Sigmoid colon (tissue), 6 donors: ENCODE measurements at regions not wholly inside any gene's neighbourhood (a gene's known extent, or its start where the extent isn't known, plus 50 kb on each side); places are given as distances from the start of the nearest gene placed in this dataset.

Source experiments
- DNase-seq: peaks from one replicate; pipeline ENCODE4 v3.0.0-alpha.2; 2019
- H3K27ac ChIP-seq, 4 donors: fragments of 200-600 bp; sonication (generic); one replicate each; pipeline ENCODE4 v1.5.1; 2016 to 2019; ENCODE audit warnings: mild to moderate bottlenecking in 1 of 4
- H3K27me3 ChIP-seq, 3 donors: fragments of 200-600 bp; sonication (generic); one replicate each; pipeline ENCODE4 v1.5.1; 2019; ENCODE audit warnings: mild to moderate bottlenecking in 1 of 3
- H3K36me3 ChIP-seq, 4 donors: fragments of 200-600 bp; sonication (generic); one replicate each; pipeline ENCODE4 v1.5.1; 2016 to 2019
- H3K4me1 ChIP-seq, 4 donors: fragments of 200-600 bp; sonication (generic); one replicate each; pipeline ENCODE4 v1.5.1; 2017 to 2019
- H3K4me3 ChIP-seq, 4 donors: fragments of 200-600 bp; sonication (generic); one replicate each; pipeline ENCODE4 v1.5.1; 2017 to 2019; ENCODE audit warnings: mild to moderate bottlenecking in 2 of 4, moderate library complexity in 1 of 4
- H3K9me3 ChIP-seq, 4 donors: fragments of 200-600 bp in 3 of 4; sonication (generic) in 3 of 4; one replicate each; pipeline versions ENCODE4 v1.5.1 to v1.6.1; 2013 to 2019
- EP300 ChIP-seq, 4 donors: sonication (generic); formaldehyde crosslinking; IDR thresholded peaks; one replicate each; pipeline ENCODE4 v1.6.1; 2017; ENCODE audit warnings: antibody characterized with exemption in 4 of 4
- POLR2A ChIP-seq, 2 donors: fragments of 450-650 bp; IDR thresholded peaks; one replicate each; pipeline ENCODE4 v1.6.1; 2016; ENCODE audit warnings: antibody characterized with exemption in 2 of 2, mild to moderate bottlenecking in 2 of 2, moderate library complexity in 2 of 2
- POLR2AphosphoS5 ChIP-seq, 4 donors: sonication (generic); formaldehyde crosslinking; IDR thresholded peaks; one replicate each; pipeline ENCODE4 v1.6.1; 2017; ENCODE audit warnings: antibody characterized with exemption in 4 of 4
- WGBS, 2 donors: extraction: QIAGEN DNeasy Blood & Tissue Kit; methylation state at CpG; one replicate each; pipeline ENCODE4 v1.1.7; 2013; 5-methylcytosine and 5-hydroxymethylcytosine counted together
- intact Hi-C: fragments of 100-400 bp; cut with DNase I; formaldehyde crosslinking; loops from one replicate; pipeline ENCODE4 v1.15.1; 2023
- TF ChIP-seq, protein P1 (sequence below), 4 experiments: fragments of 450-650 bp in 3 of 4; fragments of 200-600 bp in 1 of 4; IDR thresholded peaks; one replicate each; pipeline ENCODE4 v1.5.1; 2016 to 2019; ENCODE audit warnings: antibody characterized with exemption in 4 of 4, mild to moderate bottlenecking in 3 of 4, moderate library complexity in 2 of 4
- donor health status: healthy with polysubstance abuse.
- donor health status: healthy.

DNA sequence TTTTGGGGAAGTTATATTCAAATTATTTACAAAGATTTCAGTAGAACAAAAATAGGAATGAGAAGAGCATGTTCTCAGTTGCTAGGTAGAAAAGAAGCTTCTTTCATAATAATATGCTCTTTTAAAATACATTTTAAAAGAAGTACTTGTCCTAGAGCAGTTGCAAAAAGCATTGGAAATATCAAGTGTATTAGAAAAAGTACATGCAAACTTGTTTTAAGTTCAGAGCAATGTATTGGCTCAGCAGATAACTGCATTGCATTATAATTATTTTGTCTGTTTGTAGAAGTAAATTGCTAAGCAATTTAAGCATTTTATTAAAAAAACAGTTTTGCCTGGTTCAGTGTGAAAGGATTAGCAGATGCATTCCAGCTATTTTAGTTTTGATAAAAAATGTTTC is 806.4 kb downstream of the USP25 start:
- H3K9me3 ChIP-seq, result no peaks in the 10 kb centered on the region
- peaks cover 0 to 14% (median 9%) of the 10 kb centered on the region in 4 donors for H3K4me1 ChIP-seq
- H3K27me3 ChIP-seq, result no peaks in the 10 kb centered on the region
- DNase-seq, result no peak
- peak overlapping the region; percentile 75 to 79 (median 78) for H3K27ac ChIP-seq
- TF ChIP-seq EP300 (IDR thresholded peaks at IDR 0.05) (no peak), POLR2AphosphoS5 (IDR thresholded peaks at IDR 0.05) (no peak), POLR2A (IDR thresholded peaks at IDR 0.05) (no peak)
- TF ChIP-seq, protein P1, sequence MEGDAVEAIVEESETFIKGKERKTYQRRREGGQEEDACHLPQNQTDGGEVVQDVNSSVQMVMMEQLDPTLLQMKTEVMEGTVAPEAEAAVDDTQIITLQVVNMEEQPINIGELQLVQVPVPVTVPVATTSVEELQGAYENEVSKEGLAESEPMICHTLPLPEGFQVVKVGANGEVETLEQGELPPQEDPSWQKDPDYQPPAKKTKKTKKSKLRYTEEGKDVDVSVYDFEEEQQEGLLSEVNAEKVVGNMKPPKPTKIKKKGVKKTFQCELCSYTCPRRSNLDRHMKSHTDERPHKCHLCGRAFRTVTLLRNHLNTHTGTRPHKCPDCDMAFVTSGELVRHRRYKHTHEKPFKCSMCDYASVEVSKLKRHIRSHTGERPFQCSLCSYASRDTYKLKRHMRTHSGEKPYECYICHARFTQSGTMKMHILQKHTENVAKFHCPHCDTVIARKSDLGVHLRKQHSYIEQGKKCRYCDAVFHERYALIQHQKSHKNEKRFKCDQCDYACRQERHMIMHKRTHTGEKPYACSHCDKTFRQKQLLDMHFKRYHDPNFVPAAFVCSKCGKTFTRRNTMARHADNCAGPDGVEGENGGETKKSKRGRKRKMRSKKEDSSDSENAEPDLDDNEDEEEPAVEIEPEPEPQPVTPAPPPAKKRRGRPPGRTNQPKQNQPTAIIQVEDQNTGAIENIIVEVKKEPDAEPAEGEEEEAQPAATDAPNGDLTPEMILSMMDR (IDR thresholded peaks at IDR 0.05), result no peak
- peak overlapping the region in 2 of 4 donors; percentile 40 to 42 for H3K4me3 ChIP-seq
- intact Hi-C loops, result loop anchor here (10.0 kb wide), 2 partner anchors 49 to 111 kb away; no protein-coding TSS in a partner anchor
- no peaks in the 10 kb centered on the region for H3K36me3 ChIP-seq

DNA sequence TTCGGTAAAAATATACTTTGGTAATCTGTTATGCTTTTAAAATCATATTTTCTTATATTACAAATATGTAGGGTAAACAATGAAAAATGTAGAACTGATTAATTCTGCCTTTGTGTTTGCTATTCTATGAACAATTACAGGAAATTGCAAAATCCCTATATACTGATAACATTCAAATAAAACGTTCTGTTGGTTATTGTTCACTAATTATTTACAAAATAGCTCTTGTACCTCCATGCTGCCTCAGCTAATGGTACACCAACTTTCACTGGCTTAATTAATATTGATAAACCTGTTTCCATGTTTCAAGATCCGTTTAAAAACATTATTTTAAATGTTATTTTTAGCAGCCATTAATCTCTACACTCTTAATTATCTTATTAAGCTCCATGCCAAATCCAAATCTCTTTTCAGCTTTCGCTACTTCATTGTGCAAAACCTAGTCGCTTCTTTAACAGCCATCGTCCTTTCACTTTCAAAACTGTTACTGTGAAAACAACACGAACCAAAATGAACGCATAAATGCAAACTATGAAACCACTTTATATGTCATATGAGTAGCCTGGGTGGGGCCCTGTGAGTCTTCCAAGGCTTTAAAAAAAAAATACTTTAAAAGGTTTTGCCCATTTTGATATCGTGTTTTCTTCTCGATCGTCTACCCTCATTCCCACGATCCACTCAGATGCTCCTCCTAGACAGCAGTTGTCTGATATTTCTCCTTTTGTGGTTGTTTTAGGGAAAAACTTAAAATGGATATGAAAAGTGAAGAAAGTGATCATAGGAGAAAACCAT is 807.1 kb downstream of the USP25 start:
- H3K27me3 ChIP-seq, result no peaks in the 10 kb centered on the region
- no peak for TF ChIP-seq POLR2A (IDR thresholded peaks at IDR 0.05)
- no peaks in the 10 kb centered on the region for H3K36me3 ChIP-seq
- WGBS, 2 donors, result 77 to 82% methylated on average over 12 of the region's 12 CpGs
- H3K4me1 ChIP-seq, result peaks cover 0 to 14% (median 9%) of the 10 kb centered on the region in 4 donors
- peak overlapping the region; percentile 5 to 42 (median 32) for H3K4me3 ChIP-seq
- DNase-seq, result no peak
- intact Hi-C loops, result loop anchor here (10.0 kb wide), 2 partner anchors 48 to 112 kb away; no protein-coding TSS in a partner anchor
- peak overlapping the region; percentile 32 to 78 (median 46) for H3K27ac ChIP-seq
- H3K9me3 ChIP-seq, result no peaks in the 10 kb centered on the region

DNA sequence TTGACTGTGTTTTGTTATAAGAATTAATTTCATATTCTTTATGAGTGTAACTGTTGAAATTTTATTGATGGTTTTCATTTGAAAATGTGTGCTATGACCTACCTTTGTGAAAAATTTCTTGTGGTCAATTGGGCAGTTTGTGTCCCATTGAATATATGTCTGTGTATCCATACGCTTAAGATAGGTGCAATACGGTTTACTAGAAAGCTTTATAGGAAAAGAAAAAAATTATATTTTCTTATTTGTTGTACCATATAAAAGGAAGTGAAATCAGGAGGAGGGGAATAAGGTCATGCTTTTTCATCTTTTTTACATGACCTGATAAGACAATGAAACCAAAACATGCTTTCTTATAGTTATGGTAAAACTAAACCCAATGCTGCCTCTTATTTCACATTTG is 807.7 kb downstream of the USP25 start:
- no peak for TF ChIP-seq POLR2A (IDR thresholded peaks at IDR 0.05)
- TF ChIP-seq, protein P1 (IDR thresholded peaks at IDR 0.05), result no peak
- TF ChIP-seq POLR2AphosphoS5 (IDR thresholded peaks at IDR 0.05), result no peak
- no peak for TF ChIP-seq EP300 (IDR thresholded peaks at IDR 0.05)
- Histone ChIP-seq H3K4me1 (peaks cover 0 to 14% (median 9%) of the 10 kb centered on the region in 4 donors), H3K4me3 (peak overlapping the region in 2 of 4 donors; percentile 3 to 42), H3K36me3 (no peaks in the 10 kb centered on the region), H3K27ac (peak overlapping the region in 3 of 4 donors; percentile 32 to 78 (median 53)), H3K27me3 (no peaks in the 10 kb centered on the region), H3K9me3 (no peaks in the 10 kb centered on the region)
- WGBS, 2 donors, result 88 to 91% methylated on average over 2 of the region's 2 CpGs
- no peak for DNase-seq
- intact Hi-C loops, result loop anchor here (10.0 kb wide), 2 partner anchors 47 to 113 kb away; no protein-coding TSS in a partner anchor

DNA sequence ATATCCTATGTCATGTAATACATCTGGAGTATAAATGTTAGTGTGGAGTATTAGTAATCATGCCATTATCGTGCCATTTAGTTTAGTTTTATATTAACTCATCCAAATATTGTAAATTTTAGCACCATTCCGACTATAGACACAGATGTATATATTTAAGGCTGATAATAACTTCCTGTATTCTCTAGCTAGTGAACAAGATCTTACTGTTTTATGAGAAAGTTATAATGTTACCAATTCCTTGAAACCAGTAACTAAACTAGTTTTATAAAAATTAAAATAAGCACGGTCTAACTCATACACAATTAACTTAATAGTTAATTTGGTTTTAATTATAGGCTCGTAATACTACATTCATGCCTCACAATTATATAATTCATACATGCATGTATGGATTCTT is 808.6 kb downstream of the USP25 start:
- H3K4me1 ChIP-seq, result peaks cover 0 to 11% (median 5%) of the 10 kb centered on the region in 4 donors
- no peaks in the 10 kb centered on the region for H3K27me3 ChIP-seq
- no peak overlapping the region for H3K4me3 ChIP-seq
- no peak for TF ChIP-seq EP300 (IDR thresholded peaks at IDR 0.05)
- TF ChIP-seq POLR2AphosphoS5 (IDR thresholded peaks at IDR 0.05), result no peak
- no peak for TF ChIP-seq POLR2A (IDR thresholded peaks at IDR 0.05)
- TF ChIP-seq, protein P1 (IDR thresholded peaks at IDR 0.05), result no peak
- no peak for DNase-seq
- intact Hi-C loops, result loop anchor here (10.0 kb wide), 2 partner anchors 46 to 114 kb away; no protein-coding TSS in a partner anchor
- 52 to 65% methylated on average over 4 of the region's 4 CpGs for WGBS, 2 donors
- H3K27ac ChIP-seq, result no peak overlapping the region
- no peaks in the 10 kb centered on the region for H3K9me3 ChIP-seq
- H3K36me3 ChIP-seq, result no peaks in the 10 kb centered on the region

DNA sequence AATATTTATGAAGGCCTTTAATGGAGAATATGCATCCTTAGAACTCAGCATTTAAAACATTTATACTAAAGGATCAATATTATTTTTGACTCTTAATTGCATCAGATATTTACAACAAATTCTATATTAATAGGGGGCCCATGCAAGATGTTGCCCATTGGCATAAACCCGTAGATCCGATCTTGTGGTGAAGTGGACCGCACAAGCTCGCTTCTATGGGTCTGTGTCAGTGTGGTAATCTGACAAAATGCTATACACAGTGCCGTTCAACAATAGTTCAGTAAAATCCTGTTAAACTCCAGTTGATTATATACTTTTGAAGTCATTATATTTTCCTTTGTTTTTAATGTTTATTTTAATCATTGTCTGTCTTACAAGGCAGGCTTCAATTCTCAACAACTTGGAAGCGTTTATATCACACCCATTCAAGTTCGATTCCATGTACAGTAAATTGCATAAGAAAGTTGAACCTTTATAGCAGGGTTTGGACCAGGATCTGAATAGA is 809.2 kb downstream of the USP25 start:
- TF ChIP-seq POLR2A (IDR thresholded peaks at IDR 0.05), result no peak
- TF ChIP-seq EP300 (IDR thresholded peaks at IDR 0.05), result no peak
- TF ChIP-seq, protein P1 (IDR thresholded peaks at IDR 0.05), result no peak
- TF ChIP-seq POLR2AphosphoS5 (IDR thresholded peaks at IDR 0.05), result no peak
- DNase-seq, result no peak
- Histone ChIP-seq H3K27me3 (no peaks in the 10 kb centered on the region), H3K27ac (no peak overlapping the region), H3K4me3 (no peak overlapping the region), H3K9me3 (no peaks in the 10 kb centered on the region), H3K4me1 (peaks cover 0 to 11% (median under 1%) of the 10 kb centered on the region in 4 donors), H3K36me3 (no peaks in the 10 kb centered on the region)
- 92 to 96% methylated on average over 7 of the region's 7 CpGs for WGBS, 2 donors
- intact Hi-C loops, result loop anchor here (10.0 kb wide), 2 partner anchors 46 to 114 kb away; no protein-coding TSS in a partner anchor
